ENCODE measurements at regions not wholly inside any gene's neighbourhood (a gene's known extent, or its start where the extent isn't known, plus 50 kb on each side); places are given as distances from the start of the nearest gene placed in this dataset.
A peak's percentile ranks its signal among the peaks of the same experiment; 100 is the strongest.

- Mint-ChIP-seq H3K36me3 (no peaks in the 10 kb centered on the region), H3K27me3 (peaks cover 3% of the 10 kb centered on the region), H3K9me3 (peaks cover 5% of the 10 kb centered on the region), H3K4me1 (ENCODE audit: unreplicated experiment) (peaks cover 40% of the 10 kb centered on the region), H3K4me3 (peak overlapping the region; percentile 63), H3K27ac (peak overlapping the region; percentile 95)
- TF ChIP-seq, protein P1, sequence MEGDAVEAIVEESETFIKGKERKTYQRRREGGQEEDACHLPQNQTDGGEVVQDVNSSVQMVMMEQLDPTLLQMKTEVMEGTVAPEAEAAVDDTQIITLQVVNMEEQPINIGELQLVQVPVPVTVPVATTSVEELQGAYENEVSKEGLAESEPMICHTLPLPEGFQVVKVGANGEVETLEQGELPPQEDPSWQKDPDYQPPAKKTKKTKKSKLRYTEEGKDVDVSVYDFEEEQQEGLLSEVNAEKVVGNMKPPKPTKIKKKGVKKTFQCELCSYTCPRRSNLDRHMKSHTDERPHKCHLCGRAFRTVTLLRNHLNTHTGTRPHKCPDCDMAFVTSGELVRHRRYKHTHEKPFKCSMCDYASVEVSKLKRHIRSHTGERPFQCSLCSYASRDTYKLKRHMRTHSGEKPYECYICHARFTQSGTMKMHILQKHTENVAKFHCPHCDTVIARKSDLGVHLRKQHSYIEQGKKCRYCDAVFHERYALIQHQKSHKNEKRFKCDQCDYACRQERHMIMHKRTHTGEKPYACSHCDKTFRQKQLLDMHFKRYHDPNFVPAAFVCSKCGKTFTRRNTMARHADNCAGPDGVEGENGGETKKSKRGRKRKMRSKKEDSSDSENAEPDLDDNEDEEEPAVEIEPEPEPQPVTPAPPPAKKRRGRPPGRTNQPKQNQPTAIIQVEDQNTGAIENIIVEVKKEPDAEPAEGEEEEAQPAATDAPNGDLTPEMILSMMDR (conservative IDR thresholded peaks at IDR 0.05) = peak; percentile 82
- DNase-seq (ENCODE audit: extremely low spot score, unreplicated experiment) = no peak
These were observed 120.7 kb upstream of the TRIM2 start for GRCh38 chr4:153083447-153083947.

DNA sequence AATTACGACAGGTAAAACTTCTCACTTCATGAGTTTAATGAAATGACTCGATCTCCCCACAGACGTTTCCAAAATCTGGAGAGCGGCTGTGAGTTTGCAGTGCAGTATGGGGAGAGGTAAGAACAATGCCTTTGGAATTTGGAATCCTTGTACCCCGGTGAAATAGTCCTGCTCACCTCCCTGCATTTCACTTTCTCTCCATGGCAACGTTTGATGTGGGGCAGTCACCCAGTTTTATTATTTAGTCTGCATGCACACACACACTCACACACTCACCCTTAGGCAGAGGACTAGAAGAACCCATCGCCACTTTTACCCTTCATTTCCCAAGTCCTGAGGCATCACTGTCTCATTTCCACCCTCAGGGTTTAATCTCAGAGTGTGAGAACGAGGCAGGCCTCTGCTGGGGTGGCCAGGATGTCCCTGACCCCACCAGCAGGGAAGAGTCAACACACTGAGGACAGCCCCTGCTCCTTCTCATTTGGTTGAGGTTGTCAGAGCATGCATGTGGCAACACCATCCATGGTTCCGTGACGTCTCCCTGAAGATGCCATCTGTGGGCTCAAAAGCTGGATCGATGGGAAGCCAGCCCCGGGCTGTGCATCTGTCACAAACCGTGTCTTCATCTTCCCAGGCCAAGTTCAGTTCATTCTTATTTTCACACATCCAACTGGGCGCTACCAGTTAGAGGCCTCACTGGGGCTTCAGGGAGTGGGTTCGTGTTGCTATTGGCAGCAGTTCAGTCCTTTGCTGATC is 119.8 kb upstream of the TRIM2 start:
- Mint-ChIP-seq H3K27me3 (peaks cover 3% of the 10 kb centered on the region), H3K36me3 (no peaks in the 10 kb centered on the region), H3K27ac (no peak overlapping the region), H3K4me3 (no peak overlapping the region), H3K9me3 (peaks cover 5% of the 10 kb centered on the region), H3K4me1 (ENCODE audit: unreplicated experiment) (peaks cover 40% of the 10 kb centered on the region)
- TF ChIP-seq, protein P1 (conservative IDR thresholded peaks at IDR 0.05) = no peak
- no peak for DNase-seq (ENCODE audit: extremely low spot score, unreplicated experiment)

- Mint-ChIP-seq H3K36me3 (no peaks in the 10 kb centered on the region), H3K4me3 (peak overlapping the region; percentile 49), H3K4me1 (ENCODE audit: unreplicated experiment) (peaks cover 40% of the 10 kb centered on the region), H3K9me3 (peaks cover 5% of the 10 kb centered on the region), H3K27ac (peak overlapping the region; percentile 78), H3K27me3 (peaks cover 3% of the 10 kb centered on the region)
- TF ChIP-seq, protein P1 (conservative IDR thresholded peaks at IDR 0.05) = peak; percentile 98
- DNase-seq (ENCODE audit: extremely low spot score, unreplicated experiment) = peak; percentile 86
These were observed 119.1 kb upstream of the TRIM2 start for GRCh38 chr4:153084980-153085630.

DNA sequence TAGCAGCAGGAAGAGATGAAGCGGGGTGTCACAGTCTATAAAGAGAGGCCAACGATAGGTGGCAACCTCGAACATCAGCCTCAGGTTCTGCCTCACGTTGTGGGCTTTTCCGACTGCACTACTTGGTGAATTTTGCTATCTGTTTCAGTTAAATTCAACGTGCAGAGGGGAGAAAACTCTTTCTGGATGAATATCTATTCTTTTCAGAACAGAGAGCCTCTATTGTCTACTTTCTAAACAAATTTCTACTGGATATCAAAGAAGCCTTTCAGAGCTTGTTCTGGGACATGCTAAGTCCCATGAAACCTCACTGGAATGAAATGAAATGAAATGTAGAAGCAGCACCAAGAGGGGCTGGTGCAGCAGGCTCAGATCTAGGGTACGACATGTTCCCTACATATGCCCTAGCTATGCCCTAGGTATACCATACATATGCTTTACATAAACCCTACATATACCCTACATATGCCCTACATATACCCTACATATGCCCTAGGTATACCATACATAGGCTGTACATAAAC is 116.5 kb upstream of the TRIM2 start:
- Mint-ChIP-seq H3K4me3 (no peak overlapping the region), H3K9me3 (peaks cover 5% of the 10 kb centered on the region), H3K36me3 (no peaks in the 10 kb centered on the region), H3K4me1 (ENCODE audit: unreplicated experiment) (peaks cover 29% of the 10 kb centered on the region), H3K27me3 (peaks cover 3% of the 10 kb centered on the region), H3K27ac (no peak overlapping the region)
- DNase-seq (ENCODE audit: extremely low spot score, unreplicated experiment) = no peak
- TF ChIP-seq, protein P1 (conservative IDR thresholded peaks at IDR 0.05) = no peak

DNA sequence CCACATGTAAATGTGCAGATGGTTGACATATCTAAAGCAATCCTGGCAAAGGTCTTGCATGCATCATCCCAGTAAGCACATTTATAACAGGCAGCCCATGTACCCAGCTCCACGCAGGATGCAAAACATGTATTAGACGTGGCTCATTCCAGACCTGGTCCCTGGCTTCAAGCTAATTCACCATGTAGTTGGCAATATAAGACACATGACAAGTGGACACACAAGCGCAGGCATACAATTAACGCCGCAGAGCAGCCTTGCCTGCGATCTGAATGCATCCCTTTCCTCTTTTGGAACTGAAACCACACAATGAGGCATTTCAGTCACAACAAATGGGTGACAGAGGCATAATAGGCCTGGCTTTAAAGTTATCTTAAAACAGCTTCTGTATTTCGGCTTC is 114.5 kb upstream of the TRIM2 start:
- Mint-ChIP-seq H3K27me3 (peaks cover 3% of the 10 kb centered on the region), H3K4me3 (no peak overlapping the region), H3K36me3 (no peaks in the 10 kb centered on the region), H3K27ac (no peak overlapping the region), H3K4me1 (ENCODE audit: unreplicated experiment) (peaks cover 10% of the 10 kb centered on the region), H3K9me3 (peaks cover 5% of the 10 kb centered on the region)
- DNase-seq (ENCODE audit: extremely low spot score, unreplicated experiment) = no peak
- TF ChIP-seq, protein P1 (conservative IDR thresholded peaks at IDR 0.05) = no peak

Measured in type B pancreatic cell (in vitro differentiated cells).